ENCODE measurements at regions not wholly inside any gene's neighbourhood (a gene's known extent, or its start where the extent isn't known, plus 50 kb on each side); places are given as distances from the start of the nearest gene placed in this dataset.
A peak's percentile ranks its signal among the peaks of the same experiment; 100 is the strongest.

- H3K4me3 ChIP-seq (replicated peaks in 1 of 3; ENCODE audit: low read depth in 2 of 3, low read length in 3 of 3), result no peak overlapping the region
- no peak overlapping the region for H3K27ac Mint-ChIP-seq
- no peak overlapping the region for H3K9ac ChIP-seq (ENCODE audit: insufficient read depth, low read length, poor library complexity, severe bottlenecking)
- H3K4me2 ChIP-seq (replicated peaks; ENCODE audit: extremely low read depth, low read length, poor library complexity, severe bottlenecking), result no peak overlapping the region
- no peaks in the 10 kb centered on the region for H3K36me3 ChIP-seq (replicated peaks in 1 of 2; ENCODE audit: control insufficient read depth in 1 of 2, insufficient read depth in 2 of 2, low read length in 2 of 2)
- peaks cover 2 to 37% (median 17%) of the 10 kb centered on the region in 7 donors for H3K9me3 Mint-ChIP-seq
- H3K79me2 ChIP-seq (ENCODE audit: insufficient read depth, low read length), result no peaks in the 10 kb centered on the region
- DNase-seq, result no peak
- TF ChIP-seq, protein P1, sequence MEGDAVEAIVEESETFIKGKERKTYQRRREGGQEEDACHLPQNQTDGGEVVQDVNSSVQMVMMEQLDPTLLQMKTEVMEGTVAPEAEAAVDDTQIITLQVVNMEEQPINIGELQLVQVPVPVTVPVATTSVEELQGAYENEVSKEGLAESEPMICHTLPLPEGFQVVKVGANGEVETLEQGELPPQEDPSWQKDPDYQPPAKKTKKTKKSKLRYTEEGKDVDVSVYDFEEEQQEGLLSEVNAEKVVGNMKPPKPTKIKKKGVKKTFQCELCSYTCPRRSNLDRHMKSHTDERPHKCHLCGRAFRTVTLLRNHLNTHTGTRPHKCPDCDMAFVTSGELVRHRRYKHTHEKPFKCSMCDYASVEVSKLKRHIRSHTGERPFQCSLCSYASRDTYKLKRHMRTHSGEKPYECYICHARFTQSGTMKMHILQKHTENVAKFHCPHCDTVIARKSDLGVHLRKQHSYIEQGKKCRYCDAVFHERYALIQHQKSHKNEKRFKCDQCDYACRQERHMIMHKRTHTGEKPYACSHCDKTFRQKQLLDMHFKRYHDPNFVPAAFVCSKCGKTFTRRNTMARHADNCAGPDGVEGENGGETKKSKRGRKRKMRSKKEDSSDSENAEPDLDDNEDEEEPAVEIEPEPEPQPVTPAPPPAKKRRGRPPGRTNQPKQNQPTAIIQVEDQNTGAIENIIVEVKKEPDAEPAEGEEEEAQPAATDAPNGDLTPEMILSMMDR (IDR thresholded peaks at IDR 0.05), result no peak
- H4K20me1 ChIP-seq (ENCODE audit: insufficient read depth, low read length), result no peaks in the 10 kb centered on the region
- H3K9me3 ChIP-seq (replicated peaks in 1 of 2; ENCODE audit: control insufficient read depth in 1 of 2, insufficient read depth in 1 of 2, low read length in 2 of 2), result peaks cover 5 to 9% of the 10 kb centered on the region in 2 donors
- no peaks in the 10 kb centered on the region for H3K4me1 ChIP-seq (ENCODE audit: control insufficient read depth in 1 of 2, insufficient read depth in 2 of 2, low read length in 2 of 2)
- intact Hi-C loops (cut with micrococcal nuclease), result no loop called here
- H2AFZ ChIP-seq (ENCODE audit: insufficient read depth, low read depth, low read length, poor library complexity, severe bottlenecking), result no peak overlapping the region
- peaks cover 0 to 1% (median 0%) of the 10 kb centered on the region in 3 donors for H3K27me3 Mint-ChIP-seq (ENCODE audit: low read depth in 3 of 3)
- whole genome bisulfite sequencing (ENCODE audit: insufficient coverage), result 100% methylated on average over 2 of the region's 3 CpGs
- H3K27me3 ChIP-seq (ENCODE audit: control insufficient read depth in 2 of 2, insufficient read depth in 2 of 2, low read length in 2 of 2), result no peaks in the 10 kb centered on the region
- no peak overlapping the region for H3K27ac ChIP-seq (ENCODE audit: low read depth in 1 of 2, low read length in 2 of 2)
- no peaks in the 10 kb centered on the region for H3K36me3 Mint-ChIP-seq
- no peaks in the 10 kb centered on the region for H3K4me1 Mint-ChIP-seq
- H3K4me3 Mint-ChIP-seq, result no peak overlapping the region
Observed at GRCh38 chr5:165066751-165067385, 1561.4 kb downstream of the MAT2B start.

DNA sequence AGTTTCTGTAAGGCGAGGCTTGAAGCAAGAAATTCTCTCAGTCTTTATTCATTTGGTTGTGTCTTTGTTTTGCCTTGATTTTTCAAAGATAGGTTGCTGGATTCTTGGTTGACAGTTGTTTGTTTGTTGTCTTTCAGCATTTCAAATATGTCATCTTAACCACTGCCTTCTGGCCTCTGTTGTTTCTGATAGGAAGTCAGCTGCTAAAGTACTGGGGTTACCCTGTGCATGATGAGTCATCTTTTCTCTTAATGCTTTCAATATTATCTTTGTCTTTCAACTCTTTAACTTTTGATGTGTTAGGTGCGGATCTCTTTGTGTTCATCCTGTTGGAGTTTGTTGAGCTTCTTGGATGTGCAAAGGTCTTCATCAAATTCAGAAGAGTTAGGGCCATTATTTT, 1571.3 kb downstream of the MAT2B start:
- H4K20me1 ChIP-seq (ENCODE audit: insufficient read depth, low read length), result no peaks in the 10 kb centered on the region
- WGBS (ENCODE audit: insufficient coverage), result no CpG with 5 or more reads among the region's 2 CpGs
- no peak overlapping the region for H3K4me2 ChIP-seq (replicated peaks; ENCODE audit: extremely low read depth, low read length, poor library complexity, severe bottlenecking)
- intact Hi-C loops (cut with micrococcal nuclease), result no loop called here
- H3K36me3 Mint-ChIP-seq, result no peaks in the 10 kb centered on the region
- H3K9me3 ChIP-seq (replicated peaks in 1 of 2; ENCODE audit: control insufficient read depth in 1 of 2, insufficient read depth in 1 of 2, low read length in 2 of 2), result peaks cover 7 to 20% of the 10 kb centered on the region in 2 donors
- no peak for DNase-seq
- TF ChIP-seq, protein P1 (IDR thresholded peaks at IDR 0.05), result no peak
- no peaks in the 10 kb centered on the region for H3K36me3 ChIP-seq (replicated peaks in 1 of 2; ENCODE audit: control insufficient read depth in 1 of 2, insufficient read depth in 2 of 2, low read length in 2 of 2)
- no peaks in the 10 kb centered on the region for H3K4me1 Mint-ChIP-seq
- no peak overlapping the region for H3K27ac ChIP-seq (ENCODE audit: low read depth in 1 of 2, low read length in 2 of 2)
- no peak overlapping the region for H3K4me3 ChIP-seq (replicated peaks in 1 of 3; ENCODE audit: low read depth in 2 of 3, low read length in 3 of 3)
- no peak overlapping the region for H2AFZ ChIP-seq (ENCODE audit: insufficient read depth, low read depth, low read length, poor library complexity, severe bottlenecking)
- H3K4me1 ChIP-seq (ENCODE audit: control insufficient read depth in 1 of 2, insufficient read depth in 2 of 2, low read length in 2 of 2), result no peaks in the 10 kb centered on the region
- peak overlapping the region in 1 of 7 donors; percentile 10 for H3K27ac Mint-ChIP-seq
- H3K27me3 ChIP-seq (ENCODE audit: control insufficient read depth in 2 of 2, insufficient read depth in 2 of 2, low read length in 2 of 2), result no peaks in the 10 kb centered on the region
- no peak overlapping the region for H3K9ac ChIP-seq (ENCODE audit: insufficient read depth, low read length, poor library complexity, severe bottlenecking)
- no peaks in the 10 kb centered on the region for H3K27me3 Mint-ChIP-seq (ENCODE audit: low read depth in 3 of 3)
- peaks cover 14 to 36% (median 25%) of the 10 kb centered on the region in 7 donors for H3K9me3 Mint-ChIP-seq
- H3K79me2 ChIP-seq (ENCODE audit: insufficient read depth, low read length), result no peaks in the 10 kb centered on the region
- H3K4me3 Mint-ChIP-seq, result no peak overlapping the region

Measured in CD14-positive monocyte (primary cell).